LNCAP (cell line): ENCODE measurements at regions not wholly inside any gene's neighbourhood (a gene's known extent, or its start where the extent isn't known, plus 50 kb on each side); places are given as distances from the start of the nearest gene placed in this dataset.

Source experiments
- TF ChIP-seq, protein P1 (sequence below): fragments of 450-650 bp; IDR thresholded peaks from 2 replicates; pipeline ENCODE4 v1.5.1; 2017; ENCODE audit warnings: mild to moderate bottlenecking

DNA sequence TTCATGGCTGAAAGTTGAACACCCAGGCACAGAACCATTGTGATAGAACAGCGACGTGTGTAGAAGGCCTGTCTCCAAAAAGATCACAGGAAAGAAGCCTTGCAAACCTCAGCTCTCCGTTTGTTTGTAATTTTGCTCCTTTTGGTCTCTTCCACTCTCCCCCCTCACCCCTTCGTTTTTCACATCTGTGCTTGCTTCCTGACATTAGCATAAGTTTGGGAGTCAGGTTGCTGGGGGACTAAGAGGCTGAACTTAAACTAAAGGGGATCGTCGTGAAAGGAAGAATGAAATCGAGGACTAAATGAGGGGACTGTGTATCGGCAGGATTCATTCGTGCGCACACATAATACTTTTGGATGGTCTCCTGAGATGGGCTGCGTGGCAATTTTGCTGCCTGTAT is 200.6 kb downstream of the BCAT1 start:
- TF ChIP-seq, protein P1, sequence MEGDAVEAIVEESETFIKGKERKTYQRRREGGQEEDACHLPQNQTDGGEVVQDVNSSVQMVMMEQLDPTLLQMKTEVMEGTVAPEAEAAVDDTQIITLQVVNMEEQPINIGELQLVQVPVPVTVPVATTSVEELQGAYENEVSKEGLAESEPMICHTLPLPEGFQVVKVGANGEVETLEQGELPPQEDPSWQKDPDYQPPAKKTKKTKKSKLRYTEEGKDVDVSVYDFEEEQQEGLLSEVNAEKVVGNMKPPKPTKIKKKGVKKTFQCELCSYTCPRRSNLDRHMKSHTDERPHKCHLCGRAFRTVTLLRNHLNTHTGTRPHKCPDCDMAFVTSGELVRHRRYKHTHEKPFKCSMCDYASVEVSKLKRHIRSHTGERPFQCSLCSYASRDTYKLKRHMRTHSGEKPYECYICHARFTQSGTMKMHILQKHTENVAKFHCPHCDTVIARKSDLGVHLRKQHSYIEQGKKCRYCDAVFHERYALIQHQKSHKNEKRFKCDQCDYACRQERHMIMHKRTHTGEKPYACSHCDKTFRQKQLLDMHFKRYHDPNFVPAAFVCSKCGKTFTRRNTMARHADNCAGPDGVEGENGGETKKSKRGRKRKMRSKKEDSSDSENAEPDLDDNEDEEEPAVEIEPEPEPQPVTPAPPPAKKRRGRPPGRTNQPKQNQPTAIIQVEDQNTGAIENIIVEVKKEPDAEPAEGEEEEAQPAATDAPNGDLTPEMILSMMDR, result no peak

DNA sequence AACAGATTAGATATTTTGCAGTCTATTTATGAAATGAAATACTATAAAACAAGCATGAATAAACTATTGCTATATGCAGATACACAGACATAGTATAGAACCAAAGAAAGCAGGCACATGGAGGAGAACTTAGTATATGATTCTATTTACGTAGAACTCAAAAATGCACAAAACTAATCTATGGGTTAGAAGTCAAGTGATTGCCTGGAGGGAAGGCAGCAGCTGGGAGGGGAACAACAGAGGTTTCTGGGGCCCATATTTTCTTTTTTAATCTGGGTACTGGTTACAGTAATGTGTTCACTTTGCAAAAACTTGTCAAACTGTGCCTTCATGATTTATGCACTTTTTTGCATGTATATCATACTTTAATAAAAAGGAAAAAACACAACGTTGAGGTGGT is 202.0 kb downstream of the BCAT1 start:
- TF ChIP-seq, protein P1, result no peak

DNA sequence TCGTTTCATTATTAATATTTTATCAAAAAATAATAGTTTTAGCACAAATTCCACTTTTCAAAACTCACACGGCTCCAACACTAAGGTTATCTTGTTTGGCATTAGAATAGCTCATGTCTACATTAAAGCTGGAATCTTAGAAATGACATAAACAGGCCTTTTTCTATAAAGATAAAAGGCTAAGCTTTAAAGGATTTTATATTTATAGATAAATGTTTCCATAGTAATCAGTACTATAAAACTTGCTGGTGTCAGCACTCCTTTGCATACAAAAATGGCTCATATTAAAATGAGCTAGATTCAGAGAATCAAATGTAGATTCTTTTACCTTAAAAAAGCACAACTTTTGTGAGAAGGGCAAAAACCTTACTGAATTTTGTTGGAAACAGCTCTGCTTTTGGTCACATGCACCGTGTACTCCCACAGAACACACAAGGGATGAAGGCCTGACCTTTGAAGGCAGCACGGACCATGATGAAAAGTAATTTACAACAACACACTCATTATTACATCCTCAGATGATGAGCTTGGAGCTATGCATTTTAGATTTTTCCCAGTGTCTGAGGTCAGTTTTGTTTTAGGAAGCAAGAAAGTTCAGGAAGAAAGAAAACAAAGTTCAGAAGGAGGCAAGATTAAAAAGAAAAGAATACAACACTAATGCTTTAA is 202.8 kb downstream of the BCAT1 start:
- TF ChIP-seq, protein P1, result no peak

DNA sequence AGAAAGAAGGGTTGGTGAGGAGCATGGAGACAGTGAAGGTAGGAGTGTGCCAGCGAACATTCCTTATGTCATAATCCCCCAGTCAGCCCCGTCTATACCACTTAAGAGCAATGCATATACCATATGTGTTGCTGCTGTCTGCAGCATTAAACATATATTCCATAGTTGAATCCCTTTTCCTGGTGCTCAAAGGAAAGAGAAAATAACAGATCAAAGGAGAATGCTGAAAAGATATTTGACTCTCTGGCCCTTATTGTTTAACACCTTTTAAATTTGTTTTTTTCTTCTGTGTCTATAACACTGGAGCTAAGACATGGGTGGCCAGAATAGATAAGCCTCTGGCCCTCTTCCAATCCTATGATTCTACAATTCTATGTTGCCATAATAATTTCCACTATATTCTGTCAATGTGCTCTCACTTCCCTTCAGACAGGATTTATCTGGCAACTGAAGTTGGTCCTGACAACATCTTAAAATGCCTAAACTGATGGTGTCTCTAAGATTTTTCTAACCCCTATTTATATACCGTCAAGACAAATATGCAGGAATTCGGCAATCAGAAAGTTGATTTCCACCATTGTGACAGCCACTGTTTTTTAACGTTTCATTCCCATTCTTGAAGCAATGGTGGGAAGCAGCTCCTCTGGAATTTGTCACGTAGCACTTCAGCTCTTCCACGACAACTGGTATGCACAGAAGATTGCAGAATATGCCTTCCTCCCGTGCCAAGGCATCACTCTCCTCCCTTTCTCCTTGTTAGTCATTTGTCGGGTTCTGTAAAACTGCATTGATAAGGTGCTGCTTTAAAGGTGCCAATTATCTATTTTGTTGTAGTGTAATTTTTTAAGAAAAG is 204.7 kb downstream of the BCAT1 start:
- TF ChIP-seq, protein P1, result no peak

DNA sequence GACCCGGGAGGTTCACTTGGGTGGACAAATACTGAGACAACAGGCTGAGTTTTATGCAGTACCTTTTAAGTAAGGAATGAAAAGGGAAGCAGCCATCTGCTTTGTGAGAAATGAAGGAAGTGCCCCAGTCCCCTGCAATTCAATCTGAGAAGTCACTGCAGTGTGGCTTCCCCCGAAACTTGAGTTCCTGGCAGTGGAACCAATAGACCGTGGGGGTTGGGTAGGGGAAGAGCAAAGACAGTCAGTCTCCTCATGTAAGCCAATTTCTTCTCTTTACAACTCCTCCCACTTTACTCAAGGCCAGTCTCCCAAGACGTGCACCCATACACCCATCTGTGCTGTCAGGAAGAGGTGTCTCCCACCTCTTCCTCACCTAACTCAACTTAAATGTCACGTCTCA is 206.5 kb downstream of the BCAT1 start:
- TF ChIP-seq, protein P1, result no peak

DNA sequence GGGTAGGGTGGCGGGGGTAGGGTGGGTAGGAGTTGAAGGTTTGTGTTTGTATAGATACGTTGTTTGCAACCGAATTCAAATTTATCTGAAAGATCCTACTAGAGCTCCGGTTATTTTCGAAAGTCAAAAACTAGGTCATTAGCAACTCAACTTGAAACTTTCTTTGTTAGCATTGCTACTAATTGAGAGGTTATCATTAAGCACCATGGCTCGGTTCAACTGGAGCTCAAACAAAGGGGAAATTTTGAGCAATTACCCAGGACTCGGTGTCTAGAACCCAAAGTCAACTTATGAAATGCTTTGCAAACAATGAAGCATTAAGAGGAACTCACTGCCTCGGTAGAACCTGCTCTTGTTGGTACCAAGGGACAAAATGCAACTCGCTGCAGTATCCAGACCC is 207.7 kb downstream of the BCAT1 start:
- TF ChIP-seq, protein P1, result no peak

DNA sequence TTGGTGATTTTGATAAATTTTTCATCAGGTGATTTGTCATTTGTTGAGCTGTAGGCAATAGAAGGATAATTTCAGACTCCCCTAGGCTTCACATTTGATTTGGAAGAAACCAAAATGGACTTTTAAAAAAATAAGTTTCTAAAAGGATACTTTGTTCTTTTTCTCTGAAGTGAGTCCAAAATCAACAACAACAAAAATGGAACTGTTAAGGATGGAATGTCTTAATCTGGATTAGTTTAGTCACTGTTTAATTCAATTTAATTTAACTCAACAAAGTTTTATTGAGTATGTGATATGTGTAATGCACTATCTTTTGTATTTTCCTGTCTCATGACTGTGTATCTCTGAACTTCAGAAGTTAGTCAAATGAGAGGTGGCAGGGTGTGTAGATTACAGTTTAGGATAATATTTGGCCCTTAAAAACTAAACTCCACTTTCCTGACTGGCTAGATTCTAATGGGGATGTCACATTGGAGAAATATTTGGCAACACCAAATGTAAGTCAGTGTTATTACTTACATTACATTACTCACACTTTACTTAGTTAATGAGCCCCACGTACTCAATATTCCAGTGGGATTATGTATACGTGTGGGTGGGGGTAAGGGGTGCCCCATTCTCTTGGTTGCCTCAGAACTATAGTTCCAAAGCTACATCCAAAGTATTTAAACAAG is 209.7 kb downstream of the BCAT1 start:
- TF ChIP-seq, protein P1, result no peak
